DOHH2 (cell line): ENCODE measurements at regions not wholly inside any gene's neighbourhood (a gene's known extent, or its start where the extent isn't known, plus 50 kb on each side); places are given as distances from the start of the nearest gene placed in this dataset.

ENCODE experiments used
- CTCF ChIP-seq: fragments of 200-600 bp; sonication (generic); IDR thresholded peaks from one replicate; pipeline ENCODE4 v1.5.1; 2014; ENCODE audit warnings: antibody characterized with exemption, mild to moderate bottlenecking, low read depth, low read length; ENCODE audit not compliant: poor library complexity, severe bottlenecking
- EZH2phosphoT487 ChIP-seq: fragments of 200-600 bp; sonication (generic); IDR thresholded peaks from 2 replicates; pipeline ENCODE4 v1.6.1; 2017; ENCODE audit warnings: borderline replicate concordance, mild to moderate bottlenecking, antibody characterized with exemption, low read length, moderate library complexity, mixed read lengths

DNA sequence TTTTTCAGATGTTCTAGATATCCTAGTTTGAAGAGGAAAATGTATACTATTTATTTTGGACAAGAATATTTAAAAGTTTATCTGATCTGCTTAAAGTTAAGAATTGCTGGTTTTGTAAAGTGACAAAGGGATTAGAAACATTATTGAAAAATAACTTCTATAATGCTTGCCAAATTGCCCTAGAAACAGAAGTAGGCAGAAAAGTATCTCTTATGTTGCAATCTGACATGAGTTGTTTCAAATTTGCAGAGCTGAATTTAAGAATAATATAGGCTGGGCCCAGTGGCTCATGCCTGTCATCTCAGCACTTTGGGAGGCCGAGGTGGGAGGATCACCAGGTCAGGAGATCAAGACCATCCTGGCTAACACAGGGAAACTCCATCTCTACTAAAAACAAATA, 777.1 kb downstream of the LIG4 start:
- TF ChIP-seq CTCF (no peak), EZH2phosphoT487 (no peak)
